ENCODE measurements at regions not wholly inside any gene's neighbourhood (a gene's known extent, or its start where the extent isn't known, plus 50 kb on each side); places are given as distances from the start of the nearest gene placed in this dataset.
"Not testable (repeated sequence)": the region's sequence is repeated elsewhere in the genome, so short reads cannot be mapped to it uniquely, and the experiment has no call there.

DNA sequence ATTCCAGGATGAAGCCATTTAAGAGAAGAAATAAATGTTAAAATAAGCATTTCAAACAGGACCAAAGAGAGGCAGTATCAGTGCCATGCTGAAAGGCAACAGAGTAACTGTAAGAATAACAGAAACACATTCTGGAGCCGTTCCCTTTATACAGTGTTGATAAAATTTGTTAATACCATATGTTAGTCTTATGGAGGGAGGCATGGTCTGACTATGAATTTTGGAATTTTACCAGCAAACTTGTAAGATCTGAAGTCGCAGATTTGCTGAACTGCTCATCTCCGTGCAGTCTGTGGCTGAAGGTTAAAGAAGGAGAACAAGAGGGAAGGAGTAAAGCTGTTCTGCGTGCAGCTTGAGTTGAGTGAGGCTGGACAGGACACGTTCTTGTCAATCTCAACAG is 508.4 kb downstream of the NFIB start:
- in situ Hi-C loops (cut with HindIII; ENCODE audit: low sequenced_read_pairs), result no loop called here
- DNase-seq (ENCODE audit: low read depth), result no peak

DNA sequence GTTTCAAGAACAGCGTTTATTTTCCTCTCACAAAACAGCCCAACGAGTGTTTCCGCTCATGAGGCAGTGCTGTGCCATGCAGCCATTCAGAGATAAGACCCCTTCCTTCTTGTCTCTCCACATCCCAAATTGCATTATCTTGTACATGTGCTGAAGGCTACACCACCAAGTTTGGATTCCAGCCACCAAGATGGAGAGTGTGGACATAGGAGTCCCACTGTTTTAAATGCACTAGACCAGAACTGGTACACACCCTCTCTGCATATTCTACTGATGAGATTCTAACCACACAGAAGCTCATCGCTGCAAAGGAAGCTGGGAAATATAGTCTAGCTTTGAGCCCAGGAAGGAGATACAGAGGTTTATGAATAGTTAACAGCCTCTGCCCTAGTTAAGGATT is 509.4 kb downstream of the NFIB start:
- TF ChIP-seq, protein P1, sequence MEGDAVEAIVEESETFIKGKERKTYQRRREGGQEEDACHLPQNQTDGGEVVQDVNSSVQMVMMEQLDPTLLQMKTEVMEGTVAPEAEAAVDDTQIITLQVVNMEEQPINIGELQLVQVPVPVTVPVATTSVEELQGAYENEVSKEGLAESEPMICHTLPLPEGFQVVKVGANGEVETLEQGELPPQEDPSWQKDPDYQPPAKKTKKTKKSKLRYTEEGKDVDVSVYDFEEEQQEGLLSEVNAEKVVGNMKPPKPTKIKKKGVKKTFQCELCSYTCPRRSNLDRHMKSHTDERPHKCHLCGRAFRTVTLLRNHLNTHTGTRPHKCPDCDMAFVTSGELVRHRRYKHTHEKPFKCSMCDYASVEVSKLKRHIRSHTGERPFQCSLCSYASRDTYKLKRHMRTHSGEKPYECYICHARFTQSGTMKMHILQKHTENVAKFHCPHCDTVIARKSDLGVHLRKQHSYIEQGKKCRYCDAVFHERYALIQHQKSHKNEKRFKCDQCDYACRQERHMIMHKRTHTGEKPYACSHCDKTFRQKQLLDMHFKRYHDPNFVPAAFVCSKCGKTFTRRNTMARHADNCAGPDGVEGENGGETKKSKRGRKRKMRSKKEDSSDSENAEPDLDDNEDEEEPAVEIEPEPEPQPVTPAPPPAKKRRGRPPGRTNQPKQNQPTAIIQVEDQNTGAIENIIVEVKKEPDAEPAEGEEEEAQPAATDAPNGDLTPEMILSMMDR (IDR thresholded peaks at IDR 0.05; ENCODE audit: low read depth, low read length, missing control alignments), result no peak
- in situ Hi-C loops (cut with HindIII; ENCODE audit: low sequenced_read_pairs), result no loop called here

More for the DNA sequence above, 508.4 kb downstream of the NFIB start:
- TF ChIP-seq, protein P1 (IDR thresholded peaks at IDR 0.05; ENCODE audit: low read depth, low read length, missing control alignments), result no peak
- no peak overlapping the region for H3K4me3 ChIP-seq (ENCODE audit: low read depth, low read length)

DNA sequence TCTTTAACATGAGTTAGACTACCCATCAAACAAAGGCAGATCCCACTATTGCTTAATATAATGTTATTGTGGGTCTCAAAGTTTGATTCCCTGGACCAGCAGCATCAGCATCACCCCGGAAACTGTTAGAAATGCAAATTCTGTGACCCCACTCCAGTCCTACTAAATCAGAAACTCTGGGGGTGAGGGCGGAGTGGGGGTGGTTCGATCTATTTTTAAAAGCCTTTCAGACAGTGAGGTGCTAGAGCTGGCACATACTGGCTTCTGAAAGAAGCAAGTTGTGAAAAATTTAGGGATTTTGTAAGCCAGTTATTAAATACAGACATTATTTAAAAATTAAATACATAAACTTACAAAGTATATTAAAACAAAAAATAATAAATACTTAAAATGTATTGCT is 513.2 kb downstream of the NFIB start:
- in situ Hi-C loops (cut with HindIII; ENCODE audit: low sequenced_read_pairs), result no loop called here
- no peak overlapping the region for H3K4me3 ChIP-seq (ENCODE audit: low read depth, low read length)
- TF ChIP-seq, protein P1 (IDR thresholded peaks at IDR 0.05; ENCODE audit: low read depth, low read length, missing control alignments), result no peak
- no peak for DNase-seq (ENCODE audit: low read depth)

More for the DNA sequence above, 509.4 kb downstream of the NFIB start:
- no peak for DNase-seq (ENCODE audit: low read depth)
- no peak overlapping the region for H3K4me3 ChIP-seq (ENCODE audit: low read depth, low read length)

DNA sequence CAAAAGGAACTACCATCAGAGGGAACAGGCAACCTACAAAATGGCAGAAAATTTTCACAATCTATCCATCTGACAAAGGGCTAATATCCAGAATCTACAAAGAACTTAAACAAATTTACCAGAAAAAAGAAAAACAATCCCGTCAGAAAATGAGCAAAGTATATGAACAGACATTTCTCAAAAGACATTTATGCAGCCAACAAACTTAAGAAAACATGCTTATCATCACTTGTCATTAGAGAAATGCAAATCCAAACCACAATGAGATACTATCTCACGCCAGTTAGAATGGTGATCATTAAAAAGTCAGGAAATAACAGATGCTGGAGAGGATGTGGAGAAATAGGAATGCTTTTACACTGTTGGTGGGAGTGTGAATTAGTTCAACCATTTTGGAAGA is 516.2 kb downstream of the NFIB start:
- in situ Hi-C loops (cut with HindIII; ENCODE audit: low sequenced_read_pairs); H3K4me3 ChIP-seq (ENCODE audit: low read depth, low read length); DNase-seq (ENCODE audit: low read depth): not testable (repeated sequence)

DNA sequence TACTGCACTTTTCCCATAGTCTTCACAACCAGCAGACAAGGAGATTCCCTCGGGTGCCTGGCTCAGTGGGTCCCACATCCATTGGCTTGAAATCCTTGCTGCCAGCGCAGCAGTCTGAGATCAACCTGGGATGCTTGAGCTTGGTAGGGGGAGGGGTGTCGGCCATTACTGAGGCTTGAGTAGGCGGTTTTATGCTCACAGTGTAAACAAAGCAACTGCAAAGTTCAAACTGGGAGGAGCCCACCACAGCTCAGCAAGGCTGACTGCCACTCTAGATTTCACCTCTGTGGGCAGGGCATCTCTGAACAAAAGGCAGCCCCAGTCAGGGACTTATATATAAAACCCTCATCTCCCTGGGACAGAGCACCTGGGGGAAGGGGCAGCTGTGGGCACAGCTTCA is 512.3 kb upstream of the MPDZ start:
- in situ Hi-C loops (cut with HindIII; ENCODE audit: low sequenced_read_pairs), result no loop called here
- DNase-seq (ENCODE audit: low read depth), result no peak
- H3K4me3 ChIP-seq (ENCODE audit: low read depth, low read length), result no peak overlapping the region
- TF ChIP-seq, protein P1 (IDR thresholded peaks at IDR 0.05; ENCODE audit: low read depth, low read length, missing control alignments), result no peak

DNA sequence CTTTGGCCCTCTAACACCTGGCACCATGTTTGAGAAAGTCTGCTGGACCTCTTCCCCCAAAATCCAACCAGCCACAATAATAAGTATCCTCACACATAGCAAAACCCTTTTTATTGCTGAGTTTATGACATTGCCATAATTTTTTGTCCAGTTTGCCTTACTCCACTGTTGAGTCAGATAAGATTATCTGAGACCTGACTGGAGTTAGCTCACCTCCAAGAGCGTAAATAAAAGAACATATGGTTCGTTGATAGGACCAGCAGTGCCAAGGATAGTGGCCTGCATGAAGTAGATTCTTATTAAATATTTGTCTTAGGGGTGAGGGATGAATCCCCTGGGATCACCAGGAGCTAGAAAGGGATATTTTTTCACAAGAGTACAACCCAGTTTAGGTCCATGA is 510.6 kb upstream of the MPDZ start:
- in situ Hi-C loops (cut with HindIII; ENCODE audit: low sequenced_read_pairs), result no loop called here
- H3K4me3 ChIP-seq (ENCODE audit: low read depth, low read length), result no peak overlapping the region
- no peak for DNase-seq (ENCODE audit: low read depth)
- TF ChIP-seq, protein P1 (IDR thresholded peaks at IDR 0.05; ENCODE audit: low read depth, low read length, missing control alignments), result no peak

DNA sequence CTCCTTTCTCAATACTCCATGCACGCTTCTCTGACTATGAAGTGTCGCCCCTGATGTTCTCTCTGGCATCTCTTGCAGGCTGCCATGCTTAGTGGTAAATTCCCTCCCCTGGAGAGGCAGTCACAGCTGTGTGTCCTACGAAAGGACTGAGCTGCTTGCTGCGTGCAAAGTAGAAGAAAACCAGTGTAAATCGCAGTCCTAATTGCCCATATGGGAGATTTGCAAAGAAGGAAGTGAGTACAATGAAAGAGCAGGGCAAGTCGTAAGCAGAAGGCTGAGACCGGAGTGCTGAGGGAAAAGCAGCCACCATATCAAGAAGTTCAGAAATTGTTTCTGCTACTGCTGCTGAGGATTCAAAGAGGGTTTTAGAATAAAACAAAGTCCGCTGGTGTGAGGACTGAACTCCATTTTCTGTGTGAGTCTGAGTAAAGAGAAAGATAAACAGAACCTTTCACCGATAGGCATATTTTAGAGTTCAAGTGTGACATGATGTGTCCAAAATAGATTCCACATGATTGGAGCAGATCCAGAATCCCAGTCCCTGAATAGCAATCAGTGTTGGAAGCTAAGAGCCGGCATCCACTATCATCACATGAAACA is 507.8 kb upstream of the MPDZ start:
- TF ChIP-seq, protein P1 (IDR thresholded peaks at IDR 0.05; ENCODE audit: low read depth, low read length, missing control alignments), result no peak
- DNase-seq (ENCODE audit: low read depth), result no peak
- no peak overlapping the region for H3K4me3 ChIP-seq (ENCODE audit: low read depth, low read length)
- in situ Hi-C loops (cut with HindIII; ENCODE audit: low sequenced_read_pairs), result no loop called here
